ENCODE measurements at regions not wholly inside any gene's neighbourhood (a gene's known extent, or its start where the extent isn't known, plus 50 kb on each side); places are given as distances from the start of the nearest gene placed in this dataset.

GRCh38 chr18:39946623-39947061 is 2008.4 kb upstream of the PIK3C3 start:
- H3K9ac ChIP-seq (ENCODE audit: low read length): no peak overlapping the region
- H3K4me3 ChIP-seq (ENCODE audit: insufficient read depth, low read depth, low read length): no peak overlapping the region
- DNase-seq (ENCODE audit: low read depth) (peak; percentile 86), FAIRE-seq (peak; percentile 96)
- no peaks in the 10 kb centered on the region for H3K9me3 ChIP-seq (ENCODE audit: insufficient read depth, low read depth, low read length)
- no peaks in the 10 kb centered on the region for H4K20me1 ChIP-seq (ENCODE audit: insufficient read depth, low read length)
- Mint-ChIP-seq H3K36me3 (ENCODE audit: low read depth, unreplicated experiment) (no peaks in the 10 kb centered on the region), H3K9me3 (ENCODE audit: unreplicated experiment) (no peaks in the 10 kb centered on the region), H3K4me1 (ENCODE audit: low read depth, unreplicated experiment) (peaks cover 24% of the 10 kb centered on the region), H3K4me3 (ENCODE audit: unreplicated experiment) (no peak overlapping the region), H3K27ac (ENCODE audit: unreplicated experiment) (peak overlapping the region; percentile 91), H3K27me3 (ENCODE audit: low read depth, unreplicated experiment) (no peaks in the 10 kb centered on the region)
- H3K4me1 ChIP-seq (ENCODE audit: insufficient read depth, low read length): peaks cover 12% of the 10 kb centered on the region
- H3K36me3 ChIP-seq (ENCODE audit: insufficient read depth, low read length): no peaks in the 10 kb centered on the region
- H3K27ac ChIP-seq (ENCODE audit: low read depth, low read length): peak overlapping the region; percentile 31
- H3K27me3 ChIP-seq (ENCODE audit: insufficient read depth, low read length): no peaks in the 10 kb centered on the region
- peak overlapping the region; percentile 50 for H3K4me2 ChIP-seq (ENCODE audit: low read length)
- H2AFZ ChIP-seq (ENCODE audit: low read depth, low read length): no peak overlapping the region
- TF ChIP-seq EZH2 (IDR thresholded peaks at IDR 0.05; ENCODE audit: insufficient read depth, low read length): no peak
- no peak for TF ChIP-seq CTCF (IDR thresholded peaks at IDR 0.05; ENCODE audit: insufficient read depth, low read depth, low read length)
- H3K79me2 ChIP-seq (ENCODE audit: insufficient read depth, low read length): no peaks in the 10 kb centered on the region

GRCh38 chr18:39945076-39945475 is 2010.0 kb upstream of the PIK3C3 start:
- no peak overlapping the region for H2AFZ ChIP-seq (ENCODE audit: low read depth, low read length)

More at GRCh38 chr18:39945076-39945475, 2010.0 kb upstream of the PIK3C3 start:
- H3K27me3 ChIP-seq (ENCODE audit: insufficient read depth, low read length): no peaks in the 10 kb centered on the region
- H3K9ac ChIP-seq (ENCODE audit: low read length): no peak overlapping the region
- H3K27ac Mint-ChIP-seq (ENCODE audit: unreplicated experiment): peak overlapping the region; percentile 75
- no peaks in the 10 kb centered on the region for H3K9me3 Mint-ChIP-seq (ENCODE audit: unreplicated experiment)
- no peak overlapping the region for H3K27ac ChIP-seq (ENCODE audit: low read depth, low read length)
- no peaks in the 10 kb centered on the region for H3K27me3 Mint-ChIP-seq (ENCODE audit: low read depth, unreplicated experiment)
- no peaks in the 10 kb centered on the region for H3K9me3 ChIP-seq (ENCODE audit: insufficient read depth, low read depth, low read length)
- FAIRE-seq (no peak), DNase-seq (ENCODE audit: low read depth) (no peak)
- H3K4me1 ChIP-seq (ENCODE audit: insufficient read depth, low read length): peaks cover 12% of the 10 kb centered on the region
- H3K36me3 Mint-ChIP-seq (ENCODE audit: low read depth, unreplicated experiment): no peaks in the 10 kb centered on the region
- no peak overlapping the region for H3K4me3 Mint-ChIP-seq (ENCODE audit: unreplicated experiment)
- H3K79me2 ChIP-seq (ENCODE audit: insufficient read depth, low read length): no peaks in the 10 kb centered on the region
- H4K20me1 ChIP-seq (ENCODE audit: insufficient read depth, low read length): no peaks in the 10 kb centered on the region
- no peak overlapping the region for H3K4me3 ChIP-seq (ENCODE audit: insufficient read depth, low read depth, low read length)
- H3K4me2 ChIP-seq (ENCODE audit: low read length): no peak overlapping the region
- no peak for TF ChIP-seq CTCF (IDR thresholded peaks at IDR 0.05; ENCODE audit: insufficient read depth, low read depth, low read length)
- no peak for TF ChIP-seq EZH2 (IDR thresholded peaks at IDR 0.05; ENCODE audit: insufficient read depth, low read length)
- no peaks in the 10 kb centered on the region for H3K36me3 ChIP-seq (ENCODE audit: insufficient read depth, low read length)
- H3K4me1 Mint-ChIP-seq (ENCODE audit: low read depth, unreplicated experiment): peaks cover 23% of the 10 kb centered on the region
